Uterus (tissue), 3 donors: ENCODE measurements at regions not wholly inside any gene's neighbourhood (a gene's known extent, or its start where the extent isn't known, plus 50 kb on each side); places are given as distances from the start of the nearest gene placed in this dataset.

Experiments used
- DNase-seq, 2 donors: peaks; one replicate each; pipeline ENCODE4 v3.0.0-alpha.2; 2019 to 2020
- H3K27ac ChIP-seq, 2 donors: fragments of 200-600 bp; sonication (generic); 1 replicate in 1 of 2; 2 replicates in 1 of 2; pipeline ENCODE4 v1.5.1; 2016 to 2018
- H3K27me3 ChIP-seq, 2 donors: fragments of 200-600 bp; sonication (generic); one replicate each; pipeline ENCODE4 v1.5.1; 2018 to 2019; ENCODE audit warnings: control low read depth in 1 of 2
- H3K36me3 ChIP-seq, 2 donors: fragments of 200-600 bp; sonication (generic); one replicate each; pipeline ENCODE4 v1.5.1; 2019; ENCODE audit warnings: control low read depth in 1 of 2
- H3K4me1 ChIP-seq, 2 donors: fragments of 200-600 bp; sonication (generic); one replicate each; pipeline ENCODE4 v1.5.1; 2018 to 2019; ENCODE audit warnings: control low read depth in 1 of 2
- H3K4me3 ChIP-seq, 2 donors: fragments of 200-600 bp; sonication (generic); 1 replicate in 1 of 2; 2 replicates in 1 of 2; pipeline ENCODE4 v1.5.1; 2018 to 2019; ENCODE audit warnings: mild to moderate bottlenecking in 1 of 2
- H3K9me3 ChIP-seq, 2 donors: fragments of 200-600 bp; sonication (generic); one replicate each; pipeline ENCODE4 v1.5.1; 2019; ENCODE audit warnings: control low read depth in 1 of 2
- POLR2A ChIP-seq, 2 donors: fragments of 450-650 bp; IDR thresholded peaks; one replicate each; pipeline ENCODE4 v1.6.1; 2016; ENCODE audit warnings: antibody characterized with exemption in 2 of 2, mild to moderate bottlenecking in 1 of 2, moderate library complexity in 1 of 2
- intact Hi-C: fragments of 100-400 bp; cut with DNase I; formaldehyde crosslinking; loops from one replicate; pipeline ENCODE4 v1.15.1; 2023; ENCODE audit warnings: low total_unique reads
- TF ChIP-seq, protein P1 (sequence below), 4 experiments: fragments of 200-600 bp in 2 of 4; fragments of 450-650 bp in 2 of 4; sonication (generic) in 2 of 4; IDR thresholded peaks; one replicate each; pipeline ENCODE4 v1.5.1; 2016 to 2019; ENCODE audit warnings: antibody characterized with exemption in 4 of 4, mild to moderate bottlenecking in 2 of 4, moderate library complexity in 1 of 4
- donor health status: DM: yes; HTN: yes; CAD: no.

DNA sequence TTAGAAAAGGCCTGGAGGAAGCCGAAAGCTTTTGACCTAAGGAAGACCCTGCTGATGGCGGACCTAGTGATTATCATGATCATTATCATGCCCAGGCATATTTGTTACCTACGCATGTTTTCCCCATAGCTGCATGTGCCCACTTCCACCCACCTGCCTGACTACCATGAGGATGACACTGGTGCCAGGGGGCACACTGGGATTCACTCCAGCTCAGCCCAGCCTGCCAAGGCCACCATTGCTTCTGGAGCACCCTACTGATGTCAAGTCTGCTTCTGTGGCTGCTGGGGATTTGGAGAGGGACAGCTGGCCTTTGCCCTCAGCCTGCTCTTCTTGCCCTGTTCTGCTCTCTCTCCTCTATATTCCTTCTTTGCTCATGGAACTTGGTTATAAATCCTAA, 124.7 kb upstream of the NALF2 start:
- no peak for DNase-seq
- no peaks in the 10 kb centered on the region for H3K9me3 ChIP-seq
- no peak overlapping the region for H3K4me3 ChIP-seq
- TF ChIP-seq POLR2A (IDR thresholded peaks at IDR 0.05): no peak
- TF ChIP-seq, protein P1, sequence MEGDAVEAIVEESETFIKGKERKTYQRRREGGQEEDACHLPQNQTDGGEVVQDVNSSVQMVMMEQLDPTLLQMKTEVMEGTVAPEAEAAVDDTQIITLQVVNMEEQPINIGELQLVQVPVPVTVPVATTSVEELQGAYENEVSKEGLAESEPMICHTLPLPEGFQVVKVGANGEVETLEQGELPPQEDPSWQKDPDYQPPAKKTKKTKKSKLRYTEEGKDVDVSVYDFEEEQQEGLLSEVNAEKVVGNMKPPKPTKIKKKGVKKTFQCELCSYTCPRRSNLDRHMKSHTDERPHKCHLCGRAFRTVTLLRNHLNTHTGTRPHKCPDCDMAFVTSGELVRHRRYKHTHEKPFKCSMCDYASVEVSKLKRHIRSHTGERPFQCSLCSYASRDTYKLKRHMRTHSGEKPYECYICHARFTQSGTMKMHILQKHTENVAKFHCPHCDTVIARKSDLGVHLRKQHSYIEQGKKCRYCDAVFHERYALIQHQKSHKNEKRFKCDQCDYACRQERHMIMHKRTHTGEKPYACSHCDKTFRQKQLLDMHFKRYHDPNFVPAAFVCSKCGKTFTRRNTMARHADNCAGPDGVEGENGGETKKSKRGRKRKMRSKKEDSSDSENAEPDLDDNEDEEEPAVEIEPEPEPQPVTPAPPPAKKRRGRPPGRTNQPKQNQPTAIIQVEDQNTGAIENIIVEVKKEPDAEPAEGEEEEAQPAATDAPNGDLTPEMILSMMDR (IDR thresholded peaks at IDR 0.05): no peak
- no peak overlapping the region for H3K27ac ChIP-seq
- no peaks in the 10 kb centered on the region for H3K27me3 ChIP-seq
- H3K36me3 ChIP-seq: no peaks in the 10 kb centered on the region
- intact Hi-C loops: no loop called here
- no peaks in the 10 kb centered on the region for H3K4me1 ChIP-seq

DNA sequence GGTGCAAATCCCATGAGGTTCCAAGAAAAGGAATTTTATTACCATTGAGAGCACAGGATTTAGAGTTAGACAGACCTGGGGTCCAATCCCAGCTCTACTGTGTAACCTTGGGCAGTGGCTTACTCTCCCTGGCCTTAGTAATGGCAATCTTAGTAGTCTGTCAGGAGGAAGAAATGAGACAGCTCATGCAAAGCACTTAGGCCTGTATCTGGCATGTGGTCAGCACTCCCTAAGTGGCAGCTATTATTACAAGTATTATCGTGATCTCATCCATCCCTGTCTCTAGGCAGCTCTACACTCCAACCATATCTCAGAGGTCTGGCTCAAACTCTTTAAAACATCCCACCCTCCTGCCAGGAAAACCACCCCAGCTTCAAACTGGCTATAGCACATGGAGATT, 129.6 kb upstream of the NALF2 start:
- Histone ChIP-seq H3K4me1 (no peaks in the 10 kb centered on the region), H3K36me3 (no peaks in the 10 kb centered on the region), H3K4me3 (no peak overlapping the region), H3K9me3 (no peaks in the 10 kb centered on the region), H3K27me3 (no peaks in the 10 kb centered on the region), H3K27ac (no peak overlapping the region)
- TF ChIP-seq, protein P1 (IDR thresholded peaks at IDR 0.05): no peak
- no peak for TF ChIP-seq POLR2A (IDR thresholded peaks at IDR 0.05)
- intact Hi-C loops: no loop called here
- DNase-seq: no peak

DNA sequence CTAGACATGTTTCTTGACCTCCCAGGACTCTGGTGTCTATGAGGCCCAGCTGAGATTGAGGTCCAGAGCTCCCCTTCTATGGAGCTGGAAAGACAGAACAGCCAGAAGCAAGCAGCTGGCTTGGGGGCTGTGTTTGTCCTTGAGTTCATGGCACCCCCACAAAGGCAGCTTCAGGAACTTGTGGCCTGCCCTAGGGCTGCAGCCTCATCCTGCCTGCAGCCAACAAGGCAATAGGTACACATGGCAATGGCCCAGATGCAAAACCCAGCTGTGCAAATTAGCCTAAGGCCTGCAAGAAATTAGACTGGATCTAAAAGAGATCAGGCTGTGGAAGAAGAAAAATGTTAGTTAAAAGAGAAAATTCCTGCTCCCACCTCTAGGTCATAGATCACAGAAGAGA, 131.7 kb upstream of the NALF2 start:
- H3K27me3 ChIP-seq: no peaks in the 10 kb centered on the region
- H3K36me3 ChIP-seq: no peaks in the 10 kb centered on the region
- no peak overlapping the region for H3K4me3 ChIP-seq
- no peaks in the 10 kb centered on the region for H3K4me1 ChIP-seq
- no peak overlapping the region for H3K27ac ChIP-seq
- DNase-seq: no peak
- intact Hi-C loops: no loop called here
- H3K9me3 ChIP-seq: no peaks in the 10 kb centered on the region
- TF ChIP-seq, protein P1 (IDR thresholded peaks at IDR 0.05): no peak
- TF ChIP-seq POLR2A (IDR thresholded peaks at IDR 0.05): no peak

DNA sequence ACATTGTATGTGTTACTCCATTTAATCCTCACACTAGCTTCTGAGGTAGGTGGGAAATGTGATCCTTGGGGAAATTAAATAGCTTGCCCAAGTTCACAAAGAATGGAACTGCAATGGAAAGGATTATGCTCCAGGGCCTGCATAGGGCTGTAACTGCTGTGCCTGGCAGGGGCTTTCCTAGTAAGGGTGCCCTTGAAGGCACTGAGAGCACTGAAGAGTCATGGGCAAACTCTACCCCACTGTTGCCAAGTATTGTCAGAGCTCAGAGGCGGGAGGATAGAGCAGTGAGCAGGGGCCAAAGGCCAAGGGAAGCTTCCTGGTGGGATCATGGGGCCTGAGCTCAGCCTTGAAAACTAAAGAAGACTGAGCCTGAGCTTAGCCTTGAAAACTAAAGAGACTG, 133.0 kb upstream of the NALF2 start:
- intact Hi-C loops: no loop called here
- no peaks in the 10 kb centered on the region for H3K36me3 ChIP-seq
- H3K4me1 ChIP-seq: no peaks in the 10 kb centered on the region
- no peaks in the 10 kb centered on the region for H3K27me3 ChIP-seq
- H3K27ac ChIP-seq: no peak overlapping the region
- H3K9me3 ChIP-seq: no peaks in the 10 kb centered on the region
- TF ChIP-seq, protein P1 (IDR thresholded peaks at IDR 0.05): no peak
- TF ChIP-seq POLR2A (IDR thresholded peaks at IDR 0.05): no peak
- H3K4me3 ChIP-seq: no peak overlapping the region
- no peak for DNase-seq

DNA sequence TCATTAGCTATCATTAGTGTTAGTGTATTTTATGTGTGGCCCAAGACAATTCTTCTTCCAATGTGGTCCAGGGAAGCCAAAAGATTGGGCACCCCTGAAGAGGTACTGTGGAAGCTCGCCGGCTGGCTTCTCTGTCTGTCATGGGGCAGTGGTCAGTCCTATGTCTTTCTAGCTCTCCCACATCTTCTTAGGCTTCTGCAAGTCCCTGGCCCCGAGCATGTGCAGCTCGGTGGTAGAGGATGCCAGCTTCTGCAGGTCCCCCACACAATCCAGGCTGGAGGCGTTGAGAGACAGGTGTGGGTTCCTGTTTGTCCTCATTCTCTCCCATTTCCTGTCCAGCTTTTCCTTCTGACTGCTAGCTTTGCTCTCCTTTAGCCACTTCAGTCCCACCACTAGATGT, 134.1 kb upstream of the NALF2 start:
- no peak overlapping the region for H3K4me3 ChIP-seq
- no peaks in the 10 kb centered on the region for H3K9me3 ChIP-seq
- no peaks in the 10 kb centered on the region for H3K27me3 ChIP-seq
- no peaks in the 10 kb centered on the region for H3K4me1 ChIP-seq
- TF ChIP-seq, protein P1 (IDR thresholded peaks at IDR 0.05): no peak
- TF ChIP-seq POLR2A (IDR thresholded peaks at IDR 0.05): no peak
- intact Hi-C loops: no loop called here
- H3K27ac ChIP-seq: no peak overlapping the region
- no peak for DNase-seq
- no peaks in the 10 kb centered on the region for H3K36me3 ChIP-seq
